K562 (cell line): ENCODE measurements at regions not wholly inside any gene's neighbourhood (a gene's known extent, or its start where the extent isn't known, plus 50 kb on each side); places are given as distances from the start of the nearest gene placed in this dataset.

Experiments
- ATAC-seq: fragments of 200-7000 bp; cut with Tn5 transposase; 3 replicates; pipeline ENCODE4 v1.9.1; 2020; ENCODE audit warnings: moderate library complexity
- BruUV-seq: library from RNA; stranded (reverse); fragments of 400-500 nt; replicated peaks from 2 replicates; lab custom pipeline; 2021; lab: Mats Ljungman, UMichigan
- CTCF ChIA-PET: fragments of 300-600 bp; formaldehyde crosslinking; extraction: SDS; loops from one replicate; lab custom pipeline; 2021; ENCODE audit warnings: low intra/inter-chr PET ratio; lab: Yijun Ruan, JAX
- POLR2A ChIA-PET: fragments of 300-600, 350-650 bp; sonication (Branson Sonifier 250); formaldehyde crosslinking; extraction: SDS; loops from one replicate; lab custom pipeline; 2021; ENCODE audit warnings: antibody characterized with exemption, inconsistent platforms; lab: Yijun Ruan, JAX
- DNase-seq, 4 experiments: peaks; one replicate each; pipeline versions ENCODE4 v3.0.0 to v3.0.0-alpha.2; 2011 to 2018; ENCODE audit warnings: low spot score in 3 of 4, mixed read lengths in 3 of 4; ENCODE audit errors: extremely low read depth in 1 of 4
- FAIRE-seq: peaks from 2 replicates; lab custom pipeline; 2011; peaks lifted over from hg19 to GRCh38; lab: Jason Lieb, UNC
- H2AFZ ChIP-seq: 2 replicates; pipeline ENCODE4 v1.6.0; 2011; ENCODE audit warnings: low read depth, low read length, control low read depth, inconsistent platforms
- H3K27ac ChIP-seq: fragments of 200-600 bp; 3 replicates; pipeline ENCODE4 v1.8.0; 2011; ENCODE audit warnings: low read depth, mild to moderate bottlenecking, control low read depth, inconsistent platforms, low read length, moderate library complexity, mixed read lengths; ENCODE audit errors: extremely low read depth
- H3K27me3 ChIP-seq, 2 experiments: fragments of 300-600 bp in 1 of 2; 2 replicates in 1 of 2; 3 replicates in 1 of 2; pipeline versions ENCODE4 v1.6.0 to v1.8.0; 2011; ENCODE audit warnings: inconsistent platforms in 2 of 2, low read length in 2 of 2, mild to moderate bottlenecking in 1 of 2, mixed read lengths in 1 of 2, moderate library complexity in 1 of 2; ENCODE audit not compliant: control insufficient read depth in 2 of 2, insufficient read depth in 2 of 2
- H3K36me3 ChIP-seq: fragments of 300-600 bp; 3 replicates; pipeline ENCODE4 v1.8.0; 2011; ENCODE audit warnings: mild to moderate bottlenecking, low read length, inconsistent platforms; ENCODE audit not compliant: control insufficient read depth, insufficient read depth
- H3K4me1 ChIP-seq, 2 experiments: fragments of 200-600 bp in 1 of 2; replicated peaks in 1 of 2; 2 replicates in 1 of 2; 3 replicates in 1 of 2; pipeline versions ENCODE4 v1.5.1 to v1.8.0; 2011; ENCODE audit warnings: inconsistent platforms in 2 of 2, low read length in 2 of 2, mild to moderate bottlenecking in 1 of 2, mixed read lengths in 1 of 2, moderate library complexity in 1 of 2; ENCODE audit not compliant: control insufficient read depth in 2 of 2, insufficient read depth in 2 of 2
- H3K4me2 ChIP-seq: 2 replicates; pipeline ENCODE4 v1.6.1; 2011; ENCODE audit warnings: low read length, control low read depth, inconsistent platforms, mixed read lengths; ENCODE audit not compliant: insufficient read depth
- H3K4me3 ChIP-seq: fragments of 200-600 bp; sonication (generic), shearing (Covaris generic); 2 replicates; pipeline ENCODE4 v1.5.1; 2016; ENCODE audit warnings: control low read depth, inconsistent platforms
- H3K79me2 ChIP-seq: fragments of 200-600 bp; 3 replicates; pipeline ENCODE4 v1.8.0; 2011; ENCODE audit warnings: low read length, inconsistent platforms; ENCODE audit not compliant: control insufficient read depth, insufficient read depth
- H3K9ac ChIP-seq, 2 experiments: 2 replicates each; pipeline versions ENCODE4 v1.6.0 to v1.6.1; 2011; ENCODE audit warnings: low read depth in 2 of 2, low read length in 2 of 2, control low read depth in 1 of 2, inconsistent platforms in 1 of 2, mild to moderate bottlenecking in 1 of 2, mixed read lengths in 1 of 2; ENCODE audit not compliant: insufficient read depth in 1 of 2
- H3K9me1 ChIP-seq: one replicate; pipeline ENCODE4 v1.6.0; 2011; ENCODE audit warnings: inconsistent platforms, mild to moderate bottlenecking, low read length, moderate library complexity; ENCODE audit not compliant: control insufficient read depth, insufficient read depth
- H3K9me3 ChIP-seq: replicated peaks from 2 replicates; pipeline ENCODE4 v1.5.1; 2011; ENCODE audit warnings: low read depth, low read length, inconsistent platforms; ENCODE audit not compliant: control insufficient read depth, insufficient read depth
- H4K20me1 ChIP-seq: replicated peaks from 2 replicates; pipeline ENCODE4 v1.6.1; 2011; ENCODE audit warnings: low read length, inconsistent platforms, mixed read lengths; ENCODE audit not compliant: control insufficient read depth, insufficient read depth
- BACH1 ChIP-seq: fragments of 200-800 bp; sonication (Bioruptor generic); IDR thresholded peaks from 2 replicates; pipeline ENCODE4 v1.6.1; 2016; ENCODE audit warnings: missing genetic modification characterization, missing compliant biosample characterization
- CCAR2 ChIP-seq: fragments of 200-400 bp; formaldehyde crosslinking; IDR thresholded peaks from 2 replicates; pipeline ENCODE4 v1.6.1; 2017; ENCODE audit warnings: mild to moderate bottlenecking, low read depth, low read length
- GTF2E2 ChIP-seq: fragments of 200-800 bp; sonication (Bioruptor generic); IDR thresholded peaks from 2 replicates; pipeline ENCODE4 v1.6.1; 2016; ENCODE audit warnings: missing genetic modification characterization, missing compliant biosample characterization
- HDAC3 ChIP-seq: fragments of 450-650 bp; IDR thresholded peaks from 2 replicates; pipeline ENCODE4 v1.6.1; 2018; ENCODE audit warnings: borderline replicate concordance, mild to moderate bottlenecking, moderate library complexity; ENCODE audit not compliant: partially characterized antibody
- MCM2 ChIP-seq: fragments of 450-650 bp; IDR thresholded peaks from 2 replicates; pipeline ENCODE4 v1.6.1; 2017; ENCODE audit warnings: low read depth, mild to moderate bottlenecking
- NCOA1 ChIP-seq: fragments of 450-650 bp; IDR thresholded peaks from 2 replicates; pipeline ENCODE4 v1.6.1; 2016; ENCODE audit warnings: low read depth
- PRPF4 ChIP-seq: fragments of 200-400 bp; formaldehyde crosslinking; IDR thresholded peaks from one replicate; pipeline ENCODE4 v1.6.1; 2017; ENCODE audit warnings: low read length, low read depth, mild to moderate bottlenecking; ENCODE audit not compliant: insufficient read depth, poor library complexity, severe bottlenecking
- U2AF1 ChIP-seq: fragments of 200-400 bp; formaldehyde crosslinking; optimal IDR thresholded peaks from 2 replicates; pipeline ENCODE3; 2017; ENCODE audit warnings: mild to moderate bottlenecking, low read depth, low read length, moderate library complexity
- XRCC5 ChIP-seq: fragments of 200-400 bp; formaldehyde crosslinking; IDR thresholded peaks from 2 replicates; pipeline ENCODE4 v1.6.1; 2017; ENCODE audit warnings: low read depth, mild to moderate bottlenecking, low read length
- ZNF217 ChIP-seq: sonication (generic); formaldehyde crosslinking; IDR thresholded peaks from 2 replicates; pipeline ENCODE4 v1.8.0; 2022; ENCODE audit warnings: mild to moderate bottlenecking, missing genetic modification reagents
- ZNF253 ChIP-seq: fragments of 250-450 bp; sonication (Bioruptor Pico); conservative IDR thresholded peaks from 2 replicates; pipeline ENCODE4 v1.6.1; 2021; ENCODE audit warnings: mild to moderate bottlenecking
- ZNF316 ChIP-seq: fragments of 450-650 bp; IDR thresholded peaks from 2 replicates; pipeline ENCODE4 v1.6.1; 2016
- ZNF76 ChIP-seq: fragments of 250-450 bp; sonication (Bioruptor Pico); IDR thresholded peaks from 2 replicates; pipeline ENCODE4 v1.4.0; 2020; ENCODE audit warnings: mild to moderate bottlenecking, moderate library complexity, borderline replicate concordance
- WGBS: fragments of 100-300 bp; shearing (Covaris generic); methylation state at CpG from one replicate; pipeline ENCODE4 v1.1.6; 2016; ENCODE audit warnings: low coverage, mixed read lengths; ENCODE audit not compliant: insufficient coverage; ENCODE audit errors: missing lambda C conversion rate; 5-methylcytosine and 5-hydroxymethylcytosine counted together
- in situ Hi-C: fragments of 300-500 bp; cut with MboI; formaldehyde crosslinking; loops from 4 replicates; pipeline ENCODE4 v1.15.0; 2018; ENCODE audit warnings: inconsistent platforms, mixed read lengths
- intact Hi-C: fragments of 100-400 bp; cut with micrococcal nuclease; formaldehyde crosslinking; loops from 2 replicates; pipeline ENCODE4 v1.14.2; 2022
- TF ChIP-seq, protein P1 (sequence below), 2 experiments: IDR thresholded peaks in 1 of 2; conservative IDR thresholded peaks in 1 of 2; 2 replicates each; pipeline ENCODE4 v1.6.1; 2016; ENCODE audit warnings: low read depth in 2 of 2, mild to moderate bottlenecking in 1 of 2, missing compliant biosample characterization in 1 of 2, missing genetic modification characterization in 1 of 2, moderate library complexity in 1 of 2
- TF ChIP-seq, protein P2 (sequence below): sonication (generic); formaldehyde crosslinking; IDR thresholded peaks from 2 replicates; pipeline ENCODE4 v1.8.1; 2023; ENCODE audit warnings: mild to moderate bottlenecking, missing genetic modification reagents
- TF ChIP-seq, protein P3 (sequence below): fragments of 250-450 bp; sonication (Bioruptor Pico); IDR thresholded peaks from 2 replicates; pipeline ENCODE4 v1.4.0; 2020
- TF ChIP-seq, protein P4 (sequence below): fragments of 250-450 bp; sonication (Bioruptor Pico); IDR thresholded peaks from 2 replicates; pipeline ENCODE4 v1.8.0; 2022; ENCODE audit warnings: inconsistent platforms

DNA sequence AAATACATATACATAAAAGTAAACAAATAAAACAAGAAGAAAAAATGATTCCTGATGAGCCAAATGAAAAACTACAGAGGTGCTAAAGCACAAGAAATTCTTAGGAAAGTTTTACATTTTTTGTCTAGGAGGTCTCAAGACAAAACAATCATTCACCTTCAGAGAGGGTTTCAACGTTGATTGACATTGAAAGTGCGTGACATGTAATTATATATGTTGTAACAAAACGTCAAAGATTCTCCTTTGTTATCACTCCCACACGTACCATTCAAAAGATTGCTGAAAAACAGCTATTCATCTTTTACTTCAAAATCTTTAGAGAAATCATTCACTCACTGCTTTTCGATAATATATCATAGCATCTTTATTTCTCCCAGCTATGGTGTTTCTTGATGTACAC is 375.9 kb downstream of the NEBL start:
- Histone ChIP-seq H3K36me3 (no peaks in the 10 kb centered on the region), H3K4me2 (no peak overlapping the region), H3K9me1 (no peaks in the 10 kb centered on the region), H3K27me3 (no peaks in the 10 kb centered on the region), H3K9me3 (no peaks in the 10 kb centered on the region), H3K4me3 (no peak overlapping the region), H3K79me2 (no peaks in the 10 kb centered on the region), H3K9ac (no peak overlapping the region), H3K4me1 (no peaks in the 10 kb centered on the region), H2AFZ (no peak overlapping the region), H4K20me1 (no peaks in the 10 kb centered on the region), H3K27ac (no peak overlapping the region)
- ChIA-PET CTCF (no interaction called here), POLR2A (no interaction called here)
- no peak for FAIRE-seq
- under 1% methylated on average over 5 of the region's 5 CpGs for WGBS
- intact Hi-C loops (no loop called here), in situ Hi-C loops (no loop called here)
- no peak for ATAC-seq
- no peak for DNase-seq
- BruUV-seq: no TSS peak
- TF ChIP-seq, protein P1, sequence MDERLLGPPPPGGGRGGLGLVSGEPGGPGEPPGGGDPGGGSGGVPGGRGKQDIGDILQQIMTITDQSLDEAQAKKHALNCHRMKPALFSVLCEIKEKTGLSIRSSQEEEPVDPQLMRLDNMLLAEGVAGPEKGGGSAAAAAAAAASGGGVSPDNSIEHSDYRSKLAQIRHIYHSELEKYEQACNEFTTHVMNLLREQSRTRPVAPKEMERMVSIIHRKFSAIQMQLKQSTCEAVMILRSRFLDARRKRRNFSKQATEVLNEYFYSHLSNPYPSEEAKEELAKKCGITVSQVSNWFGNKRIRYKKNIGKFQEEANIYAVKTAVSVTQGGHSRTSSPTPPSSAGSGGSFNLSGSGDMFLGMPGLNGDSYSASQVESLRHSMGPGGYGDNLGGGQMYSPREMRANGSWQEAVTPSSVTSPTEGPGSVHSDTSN (CRISPR knock-in tag; IDR thresholded peaks at IDR 0.05; ENCODE audit: low read depth): no peak
- TF ChIP-seq, protein P1 (tag; conservative IDR thresholded peaks at IDR 0.05; ENCODE audit: low read depth): no peak
- no peak for TF ChIP-seq XRCC5
- TF ChIP-seq U2AF1: no peak
- TF ChIP-seq ZNF316: no peak
- no peak for TF ChIP-seq CCAR2
- no peak for TF ChIP-seq NCOA1
- no peak for TF ChIP-seq ZNF217 (CRISPR knock-in tag)
- TF ChIP-seq GTF2E2 (tag): no peak
- no peak for TF ChIP-seq BACH1 (tag)
- no peak for TF ChIP-seq MCM2
- no peak for TF ChIP-seq HDAC3
- no peak for TF ChIP-seq ZNF76
- TF ChIP-seq, protein P2, sequence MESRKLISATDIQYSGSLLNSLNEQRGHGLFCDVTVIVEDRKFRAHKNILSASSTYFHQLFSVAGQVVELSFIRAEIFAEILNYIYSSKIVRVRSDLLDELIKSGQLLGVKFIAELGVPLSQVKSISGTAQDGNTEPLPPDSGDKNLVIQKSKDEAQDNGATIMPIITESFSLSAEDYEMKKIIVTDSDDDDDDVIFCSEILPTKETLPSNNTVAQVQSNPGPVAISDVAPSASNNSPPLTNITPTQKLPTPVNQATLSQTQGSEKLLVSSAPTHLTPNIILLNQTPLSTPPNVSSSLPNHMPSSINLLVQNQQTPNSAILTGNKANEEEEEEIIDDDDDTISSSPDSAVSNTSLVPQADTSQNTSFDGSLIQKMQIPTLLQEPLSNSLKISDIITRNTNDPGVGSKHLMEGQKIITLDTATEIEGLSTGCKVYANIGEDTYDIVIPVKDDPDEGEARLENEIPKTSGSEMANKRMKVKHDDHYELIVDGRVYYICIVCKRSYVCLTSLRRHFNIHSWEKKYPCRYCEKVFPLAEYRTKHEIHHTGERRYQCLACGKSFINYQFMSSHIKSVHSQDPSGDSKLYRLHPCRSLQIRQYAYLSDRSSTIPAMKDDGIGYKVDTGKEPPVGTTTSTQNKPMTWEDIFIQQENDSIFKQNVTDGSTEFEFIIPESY: no peak
- TF ChIP-seq ZNF253 (CRISPR knock-in tag): no peak
- TF ChIP-seq, protein P3, sequence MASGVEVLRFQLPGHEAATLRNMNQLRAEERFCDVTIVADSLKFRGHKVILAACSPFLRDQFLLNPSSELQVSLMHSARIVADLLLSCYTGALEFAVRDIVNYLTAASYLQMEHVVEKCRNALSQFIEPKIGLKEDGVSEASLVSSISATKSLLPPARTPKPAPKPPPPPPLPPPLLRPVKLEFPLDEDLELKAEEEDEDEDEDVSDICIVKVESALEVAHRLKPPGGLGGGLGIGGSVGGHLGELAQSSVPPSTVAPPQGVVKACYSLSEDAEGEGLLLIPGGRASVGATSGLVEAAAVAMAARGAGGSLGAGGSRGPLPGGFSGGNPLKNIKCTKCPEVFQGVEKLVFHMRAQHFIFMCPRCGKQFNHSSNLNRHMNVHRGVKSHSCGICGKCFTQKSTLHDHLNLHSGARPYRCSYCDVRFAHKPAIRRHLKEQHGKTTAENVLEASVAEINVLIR (CRISPR knock-in tag): no peak
- TF ChIP-seq, protein P4, sequence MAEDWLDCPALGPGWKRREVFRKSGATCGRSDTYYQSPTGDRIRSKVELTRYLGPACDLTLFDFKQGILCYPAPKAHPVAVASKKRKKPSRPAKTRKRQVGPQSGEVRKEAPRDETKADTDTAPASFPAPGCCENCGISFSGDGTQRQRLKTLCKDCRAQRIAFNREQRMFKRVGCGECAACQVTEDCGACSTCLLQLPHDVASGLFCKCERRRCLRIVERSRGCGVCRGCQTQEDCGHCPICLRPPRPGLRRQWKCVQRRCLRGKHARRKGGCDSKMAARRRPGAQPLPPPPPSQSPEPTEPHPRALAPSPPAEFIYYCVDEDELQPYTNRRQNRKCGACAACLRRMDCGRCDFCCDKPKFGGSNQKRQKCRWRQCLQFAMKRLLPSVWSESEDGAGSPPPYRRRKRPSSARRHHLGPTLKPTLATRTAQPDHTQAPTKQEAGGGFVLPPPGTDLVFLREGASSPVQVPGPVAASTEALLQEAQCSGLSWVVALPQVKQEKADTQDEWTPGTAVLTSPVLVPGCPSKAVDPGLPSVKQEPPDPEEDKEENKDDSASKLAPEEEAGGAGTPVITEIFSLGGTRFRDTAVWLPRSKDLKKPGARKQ (CRISPR knock-in tag): no peak
- no peak for TF ChIP-seq PRPF4
